ENCODE measurements at regions not wholly inside any gene's neighbourhood (a gene's known extent, or its start where the extent isn't known, plus 50 kb on each side); places are given as distances from the start of the nearest gene placed in this dataset.

DNA sequence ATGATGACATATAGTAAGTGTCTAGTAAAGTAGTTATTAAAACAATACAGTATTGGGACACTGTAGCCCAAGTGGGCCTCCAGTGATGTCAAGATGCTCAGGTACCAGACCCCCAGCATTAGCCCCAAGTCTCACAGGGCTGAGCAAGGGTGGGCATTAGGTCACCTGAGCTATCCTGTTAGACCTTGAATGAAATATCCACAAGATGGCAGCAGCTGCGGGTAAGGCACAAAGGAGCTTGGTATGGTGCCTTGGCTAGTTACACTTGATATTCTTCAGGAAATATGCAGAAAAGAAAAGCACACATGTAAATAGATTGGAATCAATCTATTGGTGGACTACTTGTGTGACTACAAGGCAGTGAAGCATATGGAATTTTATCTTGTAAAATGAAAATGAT, 701.8 kb upstream of the ADGRB3 start:
- TF ChIP-seq, protein P1, sequence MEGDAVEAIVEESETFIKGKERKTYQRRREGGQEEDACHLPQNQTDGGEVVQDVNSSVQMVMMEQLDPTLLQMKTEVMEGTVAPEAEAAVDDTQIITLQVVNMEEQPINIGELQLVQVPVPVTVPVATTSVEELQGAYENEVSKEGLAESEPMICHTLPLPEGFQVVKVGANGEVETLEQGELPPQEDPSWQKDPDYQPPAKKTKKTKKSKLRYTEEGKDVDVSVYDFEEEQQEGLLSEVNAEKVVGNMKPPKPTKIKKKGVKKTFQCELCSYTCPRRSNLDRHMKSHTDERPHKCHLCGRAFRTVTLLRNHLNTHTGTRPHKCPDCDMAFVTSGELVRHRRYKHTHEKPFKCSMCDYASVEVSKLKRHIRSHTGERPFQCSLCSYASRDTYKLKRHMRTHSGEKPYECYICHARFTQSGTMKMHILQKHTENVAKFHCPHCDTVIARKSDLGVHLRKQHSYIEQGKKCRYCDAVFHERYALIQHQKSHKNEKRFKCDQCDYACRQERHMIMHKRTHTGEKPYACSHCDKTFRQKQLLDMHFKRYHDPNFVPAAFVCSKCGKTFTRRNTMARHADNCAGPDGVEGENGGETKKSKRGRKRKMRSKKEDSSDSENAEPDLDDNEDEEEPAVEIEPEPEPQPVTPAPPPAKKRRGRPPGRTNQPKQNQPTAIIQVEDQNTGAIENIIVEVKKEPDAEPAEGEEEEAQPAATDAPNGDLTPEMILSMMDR (IDR thresholded peaks at IDR 0.05; ENCODE audit: borderline replicate concordance, extremely low read depth, low read length, poor library complexity, severe bottlenecking): no peak
- TF ChIP-seq EZH2 (IDR thresholded peaks at IDR 0.05; ENCODE audit: borderline replicate concordance, low read depth, low read length, severe bottlenecking): no peak
